ENCODE measurements at regions not wholly inside any gene's neighbourhood (a gene's known extent, or its start where the extent isn't known, plus 50 kb on each side); places are given as distances from the start of the nearest gene placed in this dataset.

DNA sequence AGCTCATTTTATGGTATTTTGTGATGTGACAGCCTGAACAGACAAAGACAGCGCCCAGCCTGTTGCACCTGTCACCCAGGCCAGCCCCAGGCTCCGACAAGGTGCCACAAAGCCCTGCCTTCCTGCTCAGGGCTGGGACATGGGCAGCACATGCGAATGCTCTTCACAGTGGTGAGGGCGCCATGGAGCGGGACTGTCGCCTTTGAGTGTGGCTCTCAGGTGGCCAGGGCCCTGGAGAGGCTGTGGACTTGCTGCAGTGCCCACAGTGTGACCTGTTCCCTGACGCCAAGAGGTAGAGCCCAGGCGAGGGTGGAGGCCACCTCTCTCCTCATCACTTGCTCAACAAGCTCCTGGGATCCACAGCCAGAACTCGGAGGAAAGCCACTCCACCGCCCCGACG lies 346.3 kb downstream of the SHANK2 start:
- TF ChIP-seq, protein P1, sequence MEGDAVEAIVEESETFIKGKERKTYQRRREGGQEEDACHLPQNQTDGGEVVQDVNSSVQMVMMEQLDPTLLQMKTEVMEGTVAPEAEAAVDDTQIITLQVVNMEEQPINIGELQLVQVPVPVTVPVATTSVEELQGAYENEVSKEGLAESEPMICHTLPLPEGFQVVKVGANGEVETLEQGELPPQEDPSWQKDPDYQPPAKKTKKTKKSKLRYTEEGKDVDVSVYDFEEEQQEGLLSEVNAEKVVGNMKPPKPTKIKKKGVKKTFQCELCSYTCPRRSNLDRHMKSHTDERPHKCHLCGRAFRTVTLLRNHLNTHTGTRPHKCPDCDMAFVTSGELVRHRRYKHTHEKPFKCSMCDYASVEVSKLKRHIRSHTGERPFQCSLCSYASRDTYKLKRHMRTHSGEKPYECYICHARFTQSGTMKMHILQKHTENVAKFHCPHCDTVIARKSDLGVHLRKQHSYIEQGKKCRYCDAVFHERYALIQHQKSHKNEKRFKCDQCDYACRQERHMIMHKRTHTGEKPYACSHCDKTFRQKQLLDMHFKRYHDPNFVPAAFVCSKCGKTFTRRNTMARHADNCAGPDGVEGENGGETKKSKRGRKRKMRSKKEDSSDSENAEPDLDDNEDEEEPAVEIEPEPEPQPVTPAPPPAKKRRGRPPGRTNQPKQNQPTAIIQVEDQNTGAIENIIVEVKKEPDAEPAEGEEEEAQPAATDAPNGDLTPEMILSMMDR (IDR thresholded peaks at IDR 0.05) = no peak
- no peak for TF ChIP-seq POLR2A (IDR thresholded peaks at IDR 0.05)
